Activated T-helper 2 cell treated with anti-CD3 and anti-CD28 coated beads, Interferon-gamma antibody, Interleukin-2, Interleukin-4, amounts not matched to agents 10 μg/mL and 5 μg/mL and 100 μg/mL, durations not matched to agents 14 hours and 24 hours and 36 hours (primary cell): ENCODE measurements at regions not wholly inside any gene's neighbourhood (a gene's known extent, or its start where the extent isn't known, plus 50 kb on each side); places are given as distances from the start of the nearest gene placed in this dataset.

ENCODE experiments used
- DNase-seq: peaks from one replicate; pipeline ENCODE4 v3.0.0; 2021; ENCODE audit warnings: low spot score
- H3K27ac Mint-ChIP-seq: one replicate; pipeline ENCODE4 v1.8.0; 2021; ENCODE audit warnings: mixed read lengths
- H3K27me3 Mint-ChIP-seq: one replicate; pipeline ENCODE4 v1.8.0; 2021; ENCODE audit warnings: low read depth, mixed read lengths
- H3K36me3 Mint-ChIP-seq: one replicate; pipeline ENCODE4 v1.8.0; 2021; ENCODE audit warnings: low read depth, mixed read lengths
- H3K4me1 Mint-ChIP-seq: one replicate; pipeline ENCODE4 v1.8.0; 2021; ENCODE audit warnings: low read depth, mixed read lengths
- H3K4me3 Mint-ChIP-seq: one replicate; pipeline ENCODE4 v1.8.0; 2021; ENCODE audit warnings: low read depth, mild to moderate bottlenecking, moderate library complexity, mixed read lengths
- H3K9me3 Mint-ChIP-seq: one replicate; pipeline ENCODE4 v1.8.0; 2021; ENCODE audit warnings: mixed read lengths
- intact Hi-C: fragments of 100-400 bp; cut with micrococcal nuclease; formaldehyde crosslinking; loops from one replicate; pipeline ENCODE4 v1.15.1; 2023

GRCh38 chr2:19045151-19045550, 313.3 kb downstream of the OSR1 start:
- intact Hi-C loops = no loop called here
- Mint-ChIP-seq H3K9me3 (no peaks in the 10 kb centered on the region), H3K27me3 (no peaks in the 10 kb centered on the region), H3K27ac (no peak overlapping the region), H3K4me1 (no peaks in the 10 kb centered on the region), H3K4me3 (no peak overlapping the region), H3K36me3 (no peaks in the 10 kb centered on the region)
- DNase-seq = no peak

- intact Hi-C loops = no loop called here
- Mint-ChIP-seq H3K27ac (no peak overlapping the region), H3K4me3 (no peak overlapping the region), H3K36me3 (no peaks in the 10 kb centered on the region), H3K4me1 (no peaks in the 10 kb centered on the region), H3K9me3 (no peaks in the 10 kb centered on the region), H3K27me3 (no peaks in the 10 kb centered on the region)
- DNase-seq = no peak
These were observed 314.5 kb downstream of the OSR1 start for GRCh38 chr2:19043893-19044292.

GRCh38 chr2:19041434-19042041, 316.9 kb downstream of the OSR1 start:
- DNase-seq = no peak
- intact Hi-C loops = no loop called here
- H3K4me1 Mint-ChIP-seq = no peaks in the 10 kb centered on the region
- no peak overlapping the region for H3K27ac Mint-ChIP-seq
- H3K4me3 Mint-ChIP-seq = no peak overlapping the region
- H3K27me3 Mint-ChIP-seq = no peaks in the 10 kb centered on the region
- no peaks in the 10 kb centered on the region for H3K9me3 Mint-ChIP-seq
- no peaks in the 10 kb centered on the region for H3K36me3 Mint-ChIP-seq

- no peaks in the 10 kb centered on the region for H3K27me3 Mint-ChIP-seq
- no peaks in the 10 kb centered on the region for H3K36me3 Mint-ChIP-seq
- no peaks in the 10 kb centered on the region for H3K9me3 Mint-ChIP-seq
- intact Hi-C loops = no loop called here
- DNase-seq = no peak
- no peak overlapping the region for H3K27ac Mint-ChIP-seq
- no peak overlapping the region for H3K4me3 Mint-ChIP-seq
- H3K4me1 Mint-ChIP-seq = no peaks in the 10 kb centered on the region
These were observed 320.1 kb downstream of the OSR1 start for GRCh38 chr2:19038071-19039015.

- Mint-ChIP-seq H3K27ac (no peak overlapping the region), H3K4me3 (no peak overlapping the region), H3K36me3 (no peaks in the 10 kb centered on the region), H3K27me3 (no peaks in the 10 kb centered on the region), H3K4me1 (no peaks in the 10 kb centered on the region), H3K9me3 (no peaks in the 10 kb centered on the region)
- DNase-seq = no peak
- intact Hi-C loops = no loop called here
These were observed 322.3 kb downstream of the OSR1 start for GRCh38 chr2:19036091-19036490.

GRCh38 chr2:19035238-19035637, 323.2 kb downstream of the OSR1 start:
- Mint-ChIP-seq H3K36me3 (no peaks in the 10 kb centered on the region), H3K4me3 (no peak overlapping the region), H3K27ac (no peak overlapping the region), H3K4me1 (no peaks in the 10 kb centered on the region), H3K27me3 (no peaks in the 10 kb centered on the region), H3K9me3 (no peaks in the 10 kb centered on the region)
- intact Hi-C loops = no loop called here
- no peak for DNase-seq

- Mint-ChIP-seq H3K27ac (no peak overlapping the region), H3K4me3 (no peak overlapping the region), H3K9me3 (no peaks in the 10 kb centered on the region), H3K4me1 (no peaks in the 10 kb centered on the region), H3K36me3 (no peaks in the 10 kb centered on the region), H3K27me3 (no peaks in the 10 kb centered on the region)
- DNase-seq = no peak
- intact Hi-C loops = no loop called here
These were observed 325.2 kb downstream of the OSR1 start for GRCh38 chr2:19033240-19033639.

GRCh38 chr2:19031642-19032041, 326.8 kb downstream of the OSR1 start:
- no peak for DNase-seq
- H3K9me3 Mint-ChIP-seq = no peaks in the 10 kb centered on the region
- intact Hi-C loops = no loop called here
- no peaks in the 10 kb centered on the region for H3K36me3 Mint-ChIP-seq
- no peaks in the 10 kb centered on the region for H3K27me3 Mint-ChIP-seq
- H3K27ac Mint-ChIP-seq = no peak overlapping the region
- H3K4me1 Mint-ChIP-seq = no peaks in the 10 kb centered on the region
- H3K4me3 Mint-ChIP-seq = no peak overlapping the region

GRCh38 chr2:19029655-19030054, 328.8 kb downstream of the OSR1 start:
- Mint-ChIP-seq H3K27ac (no peak overlapping the region), H3K4me1 (no peaks in the 10 kb centered on the region), H3K36me3 (no peaks in the 10 kb centered on the region), H3K4me3 (no peak overlapping the region), H3K27me3 (no peaks in the 10 kb centered on the region), H3K9me3 (no peaks in the 10 kb centered on the region)
- intact Hi-C loops = no loop called here
- no peak for DNase-seq

- no peak for DNase-seq
- no peaks in the 10 kb centered on the region for H3K27me3 Mint-ChIP-seq
These were observed 329.6 kb downstream of the OSR1 start for GRCh38 chr2:19028587-19029375.

GRCh38 chr2:19027626-19028025, 330.8 kb downstream of the OSR1 start:
- DNase-seq = no peak
- intact Hi-C loops = no loop called here
- no peaks in the 10 kb centered on the region for H3K36me3 Mint-ChIP-seq
- no peaks in the 10 kb centered on the region for H3K4me1 Mint-ChIP-seq
- no peaks in the 10 kb centered on the region for H3K27me3 Mint-ChIP-seq
- no peak overlapping the region for H3K27ac Mint-ChIP-seq
- H3K4me3 Mint-ChIP-seq = no peak overlapping the region
- no peaks in the 10 kb centered on the region for H3K9me3 Mint-ChIP-seq

More at GRCh38 chr2:19028587-19029375, 329.6 kb downstream of the OSR1 start:
- Mint-ChIP-seq H3K36me3 (no peaks in the 10 kb centered on the region), H3K4me3 (no peak overlapping the region), H3K4me1 (no peaks in the 10 kb centered on the region), H3K27ac (no peak overlapping the region), H3K9me3 (no peaks in the 10 kb centered on the region)
- intact Hi-C loops = no loop called here

GRCh38 chr2:19026261-19026660, 332.2 kb downstream of the OSR1 start:
- H3K36me3 Mint-ChIP-seq = no peaks in the 10 kb centered on the region
- H3K9me3 Mint-ChIP-seq = no peaks in the 10 kb centered on the region
- intact Hi-C loops = no loop called here
- no peak overlapping the region for H3K27ac Mint-ChIP-seq
- no peaks in the 10 kb centered on the region for H3K27me3 Mint-ChIP-seq
- H3K4me1 Mint-ChIP-seq = no peaks in the 10 kb centered on the region
- no peak overlapping the region for H3K4me3 Mint-ChIP-seq
- no peak for DNase-seq

GRCh38 chr2:19022334-19022733, 336.1 kb downstream of the OSR1 start:
- H3K4me3 Mint-ChIP-seq = no peak overlapping the region
- no peak overlapping the region for H3K27ac Mint-ChIP-seq
- no peaks in the 10 kb centered on the region for H3K4me1 Mint-ChIP-seq
- H3K27me3 Mint-ChIP-seq = no peaks in the 10 kb centered on the region
- no peaks in the 10 kb centered on the region for H3K36me3 Mint-ChIP-seq
- DNase-seq = no peak
- intact Hi-C loops = no loop called here
- H3K9me3 Mint-ChIP-seq = no peaks in the 10 kb centered on the region
